WTC11 (cell line): ENCODE measurements at regions not wholly inside any gene's neighbourhood (a gene's known extent, or its start where the extent isn't known, plus 50 kb on each side); places are given as distances from the start of the nearest gene placed in this dataset.

ENCODE experiments used
- CTCF ChIP-seq: fragments of 200-600 bp; IDR thresholded peaks from 2 replicates; pipeline ENCODE4 v1.8.0; 2022; ENCODE audit warnings: antibody characterized with exemption
- SOX15 ChIP-seq: fragments of 250-450 bp; sonication (Bioruptor Pico); IDR thresholded peaks from 2 replicates; pipeline ENCODE4 v1.9.0; 2021; ENCODE audit warnings: mild to moderate bottlenecking
- ZNF671 ChIP-seq: fragments of 250-450 bp; sonication (Bioruptor Pico); IDR thresholded peaks from 2 replicates; pipeline ENCODE4 v1.8.0; 2021; ENCODE audit warnings: mild to moderate bottlenecking
- TF ChIP-seq, protein P1 (sequence below): sonication (generic); formaldehyde crosslinking; IDR thresholded peaks from 2 replicates; pipeline ENCODE4 v1.8.1; 2023; ENCODE audit warnings: mild to moderate bottlenecking, missing genetic modification reagents, moderate library complexity
- TF ChIP-seq, protein P2 (sequence below): sonication (generic); formaldehyde crosslinking; IDR thresholded peaks from 2 replicates; pipeline ENCODE4 v1.8.1; 2022; ENCODE audit warnings: low read depth, missing genetic modification reagents, borderline replicate concordance

- TF ChIP-seq, protein P1, sequence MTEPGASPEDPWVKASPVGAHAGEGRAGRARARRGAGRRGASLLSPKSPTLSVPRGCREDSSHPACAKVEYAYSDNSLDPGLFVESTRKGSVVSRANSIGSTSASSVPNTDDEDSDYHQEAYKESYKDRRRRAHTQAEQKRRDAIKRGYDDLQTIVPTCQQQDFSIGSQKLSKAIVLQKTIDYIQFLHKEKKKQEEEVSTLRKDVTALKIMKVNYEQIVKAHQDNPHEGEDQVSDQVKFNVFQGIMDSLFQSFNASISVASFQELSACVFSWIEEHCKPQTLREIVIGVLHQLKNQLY = no peak
- TF ChIP-seq ZNF671 (CRISPR knock-in tag) (no peak), CTCF (no peak), SOX15 (CRISPR knock-in tag) (no peak)
- TF ChIP-seq, protein P2, sequence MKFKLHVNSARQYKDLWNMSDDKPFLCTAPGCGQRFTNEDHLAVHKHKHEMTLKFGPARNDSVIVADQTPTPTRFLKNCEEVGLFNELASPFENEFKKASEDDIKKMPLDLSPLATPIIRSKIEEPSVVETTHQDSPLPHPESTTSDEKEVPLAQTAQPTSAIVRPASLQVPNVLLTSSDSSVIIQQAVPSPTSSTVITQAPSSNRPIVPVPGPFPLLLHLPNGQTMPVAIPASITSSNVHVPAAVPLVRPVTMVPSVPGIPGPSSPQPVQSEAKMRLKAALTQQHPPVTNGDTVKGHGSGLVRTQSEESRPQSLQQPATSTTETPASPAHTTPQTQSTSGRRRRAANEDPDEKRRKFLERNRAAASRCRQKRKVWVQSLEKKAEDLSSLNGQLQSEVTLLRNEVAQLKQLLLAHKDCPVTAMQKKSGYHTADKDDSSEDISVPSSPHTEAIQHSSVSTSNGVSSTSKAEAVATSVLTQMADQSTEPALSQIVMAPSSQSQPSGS (CRISPR knock-in tag) = no peak
These were observed 136.4 kb downstream of the FSCB start for GRCh38 chr14:44370727-44371126.
